ENCODE measurements at regions not wholly inside any gene's neighbourhood (a gene's known extent, or its start where the extent isn't known, plus 50 kb on each side); places are given as distances from the start of the nearest gene placed in this dataset.

- H3K36me3 ChIP-seq (ENCODE audit: control insufficient read depth in 2 of 2, extremely low read depth in 1 of 2, insufficient read depth in 2 of 2, low read length in 2 of 2): no peaks in the 10 kb centered on the region
- no peaks in the 10 kb centered on the region for H3K9me1 ChIP-seq (replicated peaks; ENCODE audit: control insufficient read depth, extremely low read depth, insufficient read depth, low read length)
Measured at GRCh38 chr1:232194424-232194823, 435.5 kb downstream of the SIPA1L2 start.

GRCh38 chr1:232193451-232193783 is 436.5 kb downstream of the SIPA1L2 start:
- Histone ChIP-seq H3K27ac (ENCODE audit: insufficient read depth, low read depth, low read length) (no peak overlapping the region), H3K4me1 (ENCODE audit: control insufficient read depth, extremely low read depth, insufficient read depth, low read length) (no peaks in the 10 kb centered on the region), H3K9me1 (replicated peaks; ENCODE audit: control insufficient read depth, extremely low read depth, insufficient read depth, low read length) (no peaks in the 10 kb centered on the region), H3K27me3 (ENCODE audit: control insufficient read depth in 2 of 2, insufficient read depth in 2 of 2, low read length in 2 of 2) (no peaks in the 10 kb centered on the region), H3K79me2 (ENCODE audit: control insufficient read depth, insufficient read depth, low read length) (no peaks in the 10 kb centered on the region), H2AFZ (ENCODE audit: low read depth, low read length) (no peak overlapping the region), H3K9me3 (replicated peaks; ENCODE audit: control insufficient read depth, insufficient read depth, low read length) (no peaks in the 10 kb centered on the region), H3K4me3 (replicated peaks in 1 of 3; ENCODE audit: insufficient read depth in 1 of 3, low read depth in 1 of 3, low read length in 3 of 3) (no peak overlapping the region), H4K20me1 (replicated peaks; ENCODE audit: control insufficient read depth, extremely low read depth, insufficient read depth, low read length) (no peaks in the 10 kb centered on the region), H3K9ac (replicated peaks; ENCODE audit: extremely low read depth, insufficient read depth, low read length) (no peak overlapping the region), H3K4me2 (ENCODE audit: insufficient read depth, low read length) (no peak overlapping the region), H3K36me3 (ENCODE audit: control insufficient read depth in 2 of 2, extremely low read depth in 1 of 2, insufficient read depth in 2 of 2, low read length in 2 of 2) (no peaks in the 10 kb centered on the region)
- FAIRE-seq (no peak), DNase-seq (ENCODE audit: low read depth, low spot score) (no peak)
- CTCF ChIA-PET: no interaction called here
- BruUV-seq (replicated peaks): no TSS peak
- intact Hi-C loops (cut with micrococcal nuclease): no loop called here
- no peak for TF ChIP-seq MYC (IDR thresholded peaks at IDR 0.05; ENCODE audit: low read depth, low read length)
- no peak for TF ChIP-seq CTCF (IDR thresholded peaks at IDR 0.05; ENCODE audit: extremely low read depth in 1 of 2, insufficient read depth in 1 of 2, low read depth in 1 of 2, low read length in 2 of 2)
- no peak for TF ChIP-seq GATA2 (IDR thresholded peaks at IDR 0.05; ENCODE audit: insufficient read depth, insufficient read length, low read depth, low read length)
- no peak for TF ChIP-seq EZH2 (IDR thresholded peaks at IDR 0.05; ENCODE audit: borderline replicate concordance, low read depth, low read length, severe bottlenecking)
- no peak for TF ChIP-seq FOS (IDR thresholded peaks at IDR 0.05; ENCODE audit: borderline replicate concordance, insufficient read depth, low read length)
- no peak for TF ChIP-seq JUN (IDR thresholded peaks at IDR 0.05; ENCODE audit: borderline replicate concordance, insufficient read depth, insufficient read length, low read depth)
- no peak for TF ChIP-seq MAX (IDR thresholded peaks at IDR 0.05; ENCODE audit: insufficient read depth, insufficient read length)
- no peak for TF ChIP-seq POLR2A (IDR thresholded peaks at IDR 0.05; ENCODE audit: low read depth, low read length)
- no peak for TF ChIP-seq POLR2AphosphoS5 (IDR thresholded peaks at IDR 0.05; ENCODE audit: insufficient read depth, low read depth, low read length)
- dilution Hi-C loops (cut with MboI; ENCODE audit: extremely low pct_ligation_motif_present, low sequenced_read_pairs): no loop called here
- POLR2A ChIA-PET: no interaction called here

More at GRCh38 chr1:232194424-232194823, 435.5 kb downstream of the SIPA1L2 start:
- Histone ChIP-seq H2AFZ (ENCODE audit: low read depth, low read length) (no peak overlapping the region), H3K4me1 (ENCODE audit: control insufficient read depth, extremely low read depth, insufficient read depth, low read length) (no peaks in the 10 kb centered on the region), H3K79me2 (ENCODE audit: control insufficient read depth, insufficient read depth, low read length) (no peaks in the 10 kb centered on the region), H3K9me3 (replicated peaks; ENCODE audit: control insufficient read depth, insufficient read depth, low read length) (no peaks in the 10 kb centered on the region), H3K4me3 (replicated peaks in 1 of 3; ENCODE audit: insufficient read depth in 1 of 3, low read depth in 1 of 3, low read length in 3 of 3) (no peak overlapping the region), H3K4me2 (ENCODE audit: insufficient read depth, low read length) (no peak overlapping the region), H3K9ac (replicated peaks; ENCODE audit: extremely low read depth, insufficient read depth, low read length) (no peak overlapping the region), H3K27me3 (ENCODE audit: control insufficient read depth in 2 of 2, insufficient read depth in 2 of 2, low read length in 2 of 2) (no peaks in the 10 kb centered on the region), H4K20me1 (replicated peaks; ENCODE audit: control insufficient read depth, extremely low read depth, insufficient read depth, low read length) (no peaks in the 10 kb centered on the region), H3K27ac (ENCODE audit: insufficient read depth, low read depth, low read length) (no peak overlapping the region)
- intact Hi-C loops (cut with micrococcal nuclease): no loop called here
- no TSS peak for BruUV-seq (replicated peaks)
- ChIA-PET POLR2A (no interaction called here), CTCF (no interaction called here)
- no peak for DNase-seq (ENCODE audit: low read depth, low spot score)
- no peak for FAIRE-seq
- dilution Hi-C loops (cut with MboI; ENCODE audit: extremely low pct_ligation_motif_present, low sequenced_read_pairs): no loop called here
- TF ChIP-seq MYC (IDR thresholded peaks at IDR 0.05; ENCODE audit: low read depth, low read length) (no peak), POLR2A (IDR thresholded peaks at IDR 0.05; ENCODE audit: low read depth, low read length) (no peak), POLR2AphosphoS5 (IDR thresholded peaks at IDR 0.05; ENCODE audit: insufficient read depth, low read depth, low read length) (no peak), JUN (IDR thresholded peaks at IDR 0.05; ENCODE audit: borderline replicate concordance, insufficient read depth, insufficient read length, low read depth) (no peak), EZH2 (IDR thresholded peaks at IDR 0.05; ENCODE audit: borderline replicate concordance, low read depth, low read length, severe bottlenecking) (no peak), GATA2 (IDR thresholded peaks at IDR 0.05; ENCODE audit: insufficient read depth, insufficient read length, low read depth, low read length) (no peak), FOS (IDR thresholded peaks at IDR 0.05; ENCODE audit: borderline replicate concordance, insufficient read depth, low read length) (no peak), MAX (IDR thresholded peaks at IDR 0.05; ENCODE audit: insufficient read depth, insufficient read length) (no peak)

All from endothelial cell of umbilical vein (primary cell).